ENCODE measurements at regions not wholly inside any gene's neighbourhood (a gene's known extent, or its start where the extent isn't known, plus 50 kb on each side); places are given as distances from the start of the nearest gene placed in this dataset.
"Not testable (repeated sequence)": the region's sequence is repeated elsewhere in the genome, so short reads cannot be mapped to it uniquely, and the experiment has no call there.

- no peak for ATAC-seq
- H3K27ac ChIP-seq: no peak overlapping the region
- H3K4me1 ChIP-seq: no peaks in the 10 kb centered on the region
- WGBS, 3 donors: 90 to 92% (median 90%) methylated on average over 5 of the region's 5 CpGs
- intact Hi-C loops (cut with DNase I): no loop called here
- no peaks in the 10 kb centered on the region for H3K36me3 ChIP-seq (ENCODE audit: insufficient read depth in 1 of 2, low read depth in 1 of 2)
- H3K9me3 ChIP-seq: no peaks in the 10 kb centered on the region
- no peaks in the 10 kb centered on the region for H3K27me3 ChIP-seq (ENCODE audit: insufficient read depth in 3 of 3, low read length in 2 of 3)
- no peak for DNase-seq
- no peak for TF ChIP-seq CTCF (IDR thresholded peaks at IDR 0.05)
- no peak overlapping the region for H3K4me3 ChIP-seq
Observed at GRCh38 chr7:16267953-16268820, 153.2 kb downstream of the CRPPA start.

- WGBS, 3 donors: 38 to 42% (median 40%) methylated on average over 1 of the region's 1 CpG
- H3K27me3 ChIP-seq (ENCODE audit: insufficient read depth in 3 of 3, low read length in 2 of 3): no peaks in the 10 kb centered on the region
- H3K4me1 ChIP-seq: no peaks in the 10 kb centered on the region
- no peak overlapping the region for H3K4me3 ChIP-seq
- DNase-seq: no peak
- intact Hi-C loops (cut with DNase I): no loop called here
- no peak for TF ChIP-seq CTCF (IDR thresholded peaks at IDR 0.05)
- no peak overlapping the region for H3K27ac ChIP-seq
- H3K9me3 ChIP-seq: no peaks in the 10 kb centered on the region
- no peak for ATAC-seq
- H3K36me3 ChIP-seq (ENCODE audit: insufficient read depth in 1 of 2, low read depth in 1 of 2): no peaks in the 10 kb centered on the region
Observed at GRCh38 chr7:16266877-16267276, 154.5 kb downstream of the CRPPA start.

- H3K36me3 ChIP-seq (ENCODE audit: insufficient read depth in 1 of 2, low read depth in 1 of 2); intact Hi-C loops (cut with DNase I); H3K27me3 ChIP-seq (ENCODE audit: insufficient read depth in 3 of 3, low read length in 2 of 3); H3K9me3 ChIP-seq; DNase-seq; H3K4me1 ChIP-seq; ATAC-seq; H3K4me3 ChIP-seq; H3K27ac ChIP-seq: not testable (repeated sequence)
- WGBS, 3 donors: 75 to 79% (median 77%) methylated on average over 9 of the region's 9 CpGs
Observed at GRCh38 chr7:16266470-16266869, 154.9 kb downstream of the CRPPA start.

GRCh38 chr7:16265863-16266458 is 155.4 kb downstream of the CRPPA start:
- H3K27ac ChIP-seq: no peak overlapping the region
- ATAC-seq (no peak), DNase-seq (no peak)
- intact Hi-C loops (cut with DNase I): no loop called here
- TF ChIP-seq CTCF (IDR thresholded peaks at IDR 0.05): no peak
- H3K9me3 ChIP-seq: no peaks in the 10 kb centered on the region
- H3K36me3 ChIP-seq (ENCODE audit: insufficient read depth in 1 of 2, low read depth in 1 of 2): no peaks in the 10 kb centered on the region
- H3K4me3 ChIP-seq: no peak overlapping the region
- WGBS, 3 donors: 90 to 93% (median 91%) methylated on average over 3 of the region's 3 CpGs
- no peaks in the 10 kb centered on the region for H3K27me3 ChIP-seq (ENCODE audit: insufficient read depth in 3 of 3, low read length in 2 of 3)
- H3K4me1 ChIP-seq: no peaks in the 10 kb centered on the region
